DMS153 (cell line): ENCODE measurements at regions not wholly inside any gene's neighbourhood (a gene's known extent, or its start where the extent isn't known, plus 50 kb on each side); places are given as distances from the start of the nearest gene placed in this dataset.

Source experiments
- DNase-seq: peaks from one replicate; lab custom pipeline; 2025; lab: John Stamatoyannopoulos, UW

- DNase-seq: no peak
Measured at GRCh38 chr7:118022546-118022945, 149.3 kb upstream of the CTTNBP2 start.

GRCh38 chr7:118026791-118027190 lies 153.6 kb upstream of the CTTNBP2 start:
- no peak for DNase-seq

GRCh38 chr7:118028226-118028625 lies 155.0 kb upstream of the CTTNBP2 start:
- no peak for DNase-seq

- no peak for DNase-seq
Measured at GRCh38 chr7:118029826-118030422, 154.0 kb upstream of the LSM8 start.

GRCh38 chr7:118033273-118033672 lies 150.7 kb upstream of the LSM8 start:
- no peak for DNase-seq

- no peak for DNase-seq
Measured at GRCh38 chr7:118039963-118040489, 143.9 kb upstream of the LSM8 start.

GRCh38 chr7:118040562-118040961 lies 143.4 kb upstream of the LSM8 start:
- no peak for DNase-seq

- no peak for DNase-seq
Measured at GRCh38 chr7:118041251-118041878, 142.6 kb upstream of the LSM8 start.

GRCh38 chr7:118045629-118046028 lies 138.3 kb upstream of the LSM8 start:
- no peak for DNase-seq

- no peak for DNase-seq
Measured at GRCh38 chr7:118046086-118046485, 137.9 kb upstream of the LSM8 start.

- DNase-seq: no peak
Measured at GRCh38 chr7:118046801-118047200, 137.2 kb upstream of the LSM8 start.

GRCh38 chr7:118052336-118052735 lies 131.6 kb upstream of the LSM8 start:
- no peak for DNase-seq

GRCh38 chr7:118053353-118053752 lies 130.6 kb upstream of the LSM8 start:
- DNase-seq: no peak

- no peak for DNase-seq
Measured at GRCh38 chr7:118054529-118054928, 129.4 kb upstream of the LSM8 start.

- DNase-seq: no peak
Measured at GRCh38 chr7:118055647-118056046, 128.3 kb upstream of the LSM8 start.

GRCh38 chr7:118057404-118057803 lies 126.6 kb upstream of the LSM8 start:
- DNase-seq: no peak

- no peak for DNase-seq
Measured at GRCh38 chr7:118059209-118059608, 124.8 kb upstream of the LSM8 start.

GRCh38 chr7:118060692-118061091 lies 123.3 kb upstream of the LSM8 start:
- DNase-seq: no peak

- DNase-seq: no peak
Measured at GRCh38 chr7:118061386-118061785, 122.6 kb upstream of the LSM8 start.

GRCh38 chr7:118072893-118073674 lies 110.9 kb upstream of the LSM8 start:
- DNase-seq: peak; percentile 42

GRCh38 chr7:118075936-118076335 lies 108.0 kb upstream of the LSM8 start:
- no peak for DNase-seq

- DNase-seq: no peak
Measured at GRCh38 chr7:118076564-118076963, 107.4 kb upstream of the LSM8 start.

GRCh38 chr7:118078015-118078414 lies 105.9 kb upstream of the LSM8 start:
- DNase-seq: no peak
